IPS-15b (cell line): ENCODE measurements at regions not wholly inside any gene's neighbourhood (a gene's known extent, or its start where the extent isn't known, plus 50 kb on each side); places are given as distances from the start of the nearest gene placed in this dataset.

Source experiments
- H3K27me3 ChIP-seq: one replicate; pipeline ENCODE4 v1.6.1; 2013; ENCODE audit warnings: low read length; ENCODE audit not compliant: control insufficient read depth, insufficient read depth
- H3K36me3 ChIP-seq: one replicate; pipeline ENCODE4 v1.6.1; 2013; ENCODE audit warnings: low read length; ENCODE audit not compliant: control insufficient read depth, insufficient read depth
- H3K4me1 ChIP-seq: one replicate; pipeline ENCODE4 v1.6.1; 2013; ENCODE audit warnings: mild to moderate bottlenecking, low read length; ENCODE audit not compliant: control insufficient read depth, insufficient read depth
- H3K4me3 ChIP-seq: one replicate; pipeline ENCODE4 v1.5.1; 2013; ENCODE audit warnings: low read depth, low read length
- H3K9ac ChIP-seq: one replicate; pipeline ENCODE4 v1.6.1; 2013; ENCODE audit warnings: low read depth, mild to moderate bottlenecking, low read length
- H3K9me3 ChIP-seq: one replicate; pipeline ENCODE4 v1.6.1; 2013; ENCODE audit warnings: mild to moderate bottlenecking, low read length; ENCODE audit not compliant: control insufficient read depth, insufficient read depth

DNA sequence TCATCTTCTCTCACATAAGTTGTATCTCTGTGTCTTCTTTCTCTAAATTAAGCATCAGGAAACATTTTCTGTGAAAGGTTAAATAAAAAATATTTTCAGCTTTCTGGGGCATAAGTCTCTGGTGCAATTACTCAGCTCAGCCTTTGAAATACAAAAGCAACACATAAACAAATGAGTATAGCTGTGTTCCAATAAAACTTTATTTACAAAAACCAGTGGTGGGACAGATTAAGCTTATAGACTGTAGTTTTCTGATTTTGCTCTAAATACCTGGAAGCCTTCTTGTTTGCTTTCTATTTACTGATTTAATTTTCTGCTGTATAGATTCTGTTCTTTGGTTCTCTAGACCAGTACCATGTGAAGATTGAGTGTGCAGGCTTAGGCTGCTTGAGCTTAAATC, 655.1 kb downstream of the VRK1 start:
- Histone ChIP-seq H3K36me3 (no peaks in the 10 kb centered on the region), H3K4me3 (no peak overlapping the region), H3K9me3 (no peaks in the 10 kb centered on the region), H3K9ac (no peak overlapping the region), H3K4me1 (no peaks in the 10 kb centered on the region), H3K27me3 (peaks cover 8% of the 10 kb centered on the region)

DNA sequence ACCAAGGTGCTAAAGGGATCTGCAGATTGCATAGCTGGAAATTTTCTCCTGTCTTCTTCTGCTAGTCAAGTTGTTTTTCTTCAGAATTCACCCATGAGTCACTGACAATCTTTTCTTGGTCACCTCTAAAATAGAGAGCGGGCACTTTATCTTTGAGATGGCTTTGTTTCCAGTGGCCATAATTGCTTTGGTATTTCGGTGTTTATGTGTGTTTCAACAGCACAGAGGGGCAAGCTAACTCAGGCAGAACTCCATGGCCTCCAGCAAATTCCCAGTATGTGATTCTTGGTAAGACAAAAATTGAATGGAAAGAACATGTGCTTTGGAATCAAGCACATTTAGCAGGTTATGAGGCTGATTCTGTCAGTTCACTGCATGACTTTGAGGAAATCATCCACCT, 656.8 kb downstream of the VRK1 start:
- Histone ChIP-seq H3K9ac (no peak overlapping the region), H3K36me3 (no peaks in the 10 kb centered on the region), H3K27me3 (peaks cover 18% of the 10 kb centered on the region), H3K4me1 (no peaks in the 10 kb centered on the region), H3K9me3 (no peaks in the 10 kb centered on the region), H3K4me3 (no peak overlapping the region)

DNA sequence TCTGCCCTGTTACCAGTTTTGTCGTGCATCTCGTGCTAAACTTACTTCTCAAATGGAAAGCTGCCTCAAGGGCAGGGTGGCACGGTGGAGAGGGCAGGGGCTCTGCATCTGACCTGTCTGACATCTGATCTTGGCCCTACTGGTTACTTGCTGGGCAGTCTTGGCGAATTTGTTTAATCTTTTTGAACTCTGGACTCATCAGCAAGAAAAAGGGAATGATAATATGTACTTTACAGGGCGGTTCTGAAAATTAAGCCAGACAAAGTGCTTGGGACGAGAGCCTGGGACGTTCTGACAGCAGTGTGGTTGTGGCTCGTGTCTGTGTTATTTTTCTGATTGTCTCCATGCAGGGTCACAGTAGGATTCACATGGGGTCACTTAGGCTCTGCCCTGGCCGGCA, 659.3 kb downstream of the VRK1 start:
- H3K9ac ChIP-seq, result no peak overlapping the region

DNA sequence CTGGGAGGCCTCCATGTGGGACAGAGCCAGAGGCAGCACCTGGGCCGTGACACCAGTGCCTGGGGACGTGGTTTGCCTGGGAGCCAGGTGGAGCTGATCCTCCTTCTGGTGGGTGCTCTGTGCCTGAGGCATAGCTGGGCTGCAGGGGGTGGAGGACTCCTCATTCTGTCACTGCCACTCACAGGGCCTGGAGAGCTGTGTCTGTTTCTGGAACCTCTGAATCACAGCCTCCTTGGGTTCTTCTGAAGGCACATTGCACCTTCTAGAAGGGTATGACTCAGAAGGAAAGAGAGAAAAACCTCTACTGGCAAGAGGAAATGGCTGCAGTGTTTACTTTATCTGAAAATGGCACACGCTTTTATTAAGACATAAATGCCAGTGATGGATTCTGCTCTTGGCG, 659.8 kb downstream of the VRK1 start:
- Histone ChIP-seq H3K4me3 (no peak overlapping the region), H3K9me3 (no peaks in the 10 kb centered on the region), H3K4me1 (no peaks in the 10 kb centered on the region), H3K36me3 (no peaks in the 10 kb centered on the region), H3K27me3 (peaks cover 21% of the 10 kb centered on the region), H3K9ac (no peak overlapping the region)

More for the DNA sequence above, 659.3 kb downstream of the VRK1 start:
- H3K9me3 ChIP-seq, result no peaks in the 10 kb centered on the region
- H3K36me3 ChIP-seq, result no peaks in the 10 kb centered on the region
- H3K27me3 ChIP-seq, result peaks cover 21% of the 10 kb centered on the region
- H3K4me3 ChIP-seq, result no peak overlapping the region
- no peaks in the 10 kb centered on the region for H3K4me1 ChIP-seq

DNA sequence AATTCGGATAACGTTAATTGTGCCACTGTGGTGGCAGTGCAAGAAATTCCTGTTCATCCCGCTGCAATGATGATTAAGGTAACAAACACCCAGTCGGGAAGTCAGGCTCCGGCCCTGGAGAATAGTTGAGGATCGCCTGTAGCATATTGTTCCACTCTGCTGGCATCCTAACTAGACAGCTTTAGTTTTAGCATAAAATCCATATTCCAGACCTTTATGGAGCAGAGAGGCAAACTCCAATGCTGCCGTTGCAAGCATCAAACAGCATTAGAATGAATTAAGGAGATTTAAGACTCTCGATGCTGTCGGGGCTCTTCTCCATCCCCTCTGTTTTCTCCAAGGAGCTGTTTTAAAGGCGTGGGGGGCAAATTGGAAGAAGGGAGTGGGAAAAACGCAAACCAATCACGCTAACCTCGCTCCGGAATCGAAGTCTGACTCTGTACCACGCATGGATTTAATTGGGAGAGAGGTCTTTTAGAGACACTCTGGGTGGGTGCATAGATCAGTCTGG, 660.4 kb downstream of the VRK1 start:
- Histone ChIP-seq H3K27me3 (peaks cover 21% of the 10 kb centered on the region), H3K4me3 (peak overlapping the region; percentile 30), H3K9ac (no peak overlapping the region), H3K9me3 (no peaks in the 10 kb centered on the region), H3K36me3 (no peaks in the 10 kb centered on the region), H3K4me1 (no peaks in the 10 kb centered on the region)

DNA sequence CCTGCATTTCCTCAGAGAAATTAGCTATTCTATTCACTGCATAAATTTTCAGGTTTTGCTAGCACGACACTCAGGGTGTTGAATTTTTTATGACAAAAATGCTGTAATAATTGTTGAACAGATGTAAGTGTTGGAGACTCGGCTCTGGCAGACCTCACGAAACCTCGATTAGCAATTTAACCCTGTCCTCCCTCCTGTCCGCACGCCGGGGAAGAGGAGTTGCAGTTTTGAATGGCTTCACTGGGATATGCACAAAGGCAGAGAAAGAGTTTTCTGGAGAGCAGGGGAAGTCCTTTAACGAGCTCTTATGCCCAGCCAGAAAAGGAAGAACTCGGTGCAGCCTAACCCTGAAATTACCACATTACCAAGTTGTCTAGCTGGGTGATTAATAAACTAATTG, 661.1 kb downstream of the VRK1 start:
- no peak overlapping the region for H3K9ac ChIP-seq
- no peaks in the 10 kb centered on the region for H3K4me1 ChIP-seq
- peaks cover 21% of the 10 kb centered on the region for H3K27me3 ChIP-seq
- H3K36me3 ChIP-seq, result no peaks in the 10 kb centered on the region
- no peaks in the 10 kb centered on the region for H3K9me3 ChIP-seq
- peak overlapping the region; percentile 30 for H3K4me3 ChIP-seq

DNA sequence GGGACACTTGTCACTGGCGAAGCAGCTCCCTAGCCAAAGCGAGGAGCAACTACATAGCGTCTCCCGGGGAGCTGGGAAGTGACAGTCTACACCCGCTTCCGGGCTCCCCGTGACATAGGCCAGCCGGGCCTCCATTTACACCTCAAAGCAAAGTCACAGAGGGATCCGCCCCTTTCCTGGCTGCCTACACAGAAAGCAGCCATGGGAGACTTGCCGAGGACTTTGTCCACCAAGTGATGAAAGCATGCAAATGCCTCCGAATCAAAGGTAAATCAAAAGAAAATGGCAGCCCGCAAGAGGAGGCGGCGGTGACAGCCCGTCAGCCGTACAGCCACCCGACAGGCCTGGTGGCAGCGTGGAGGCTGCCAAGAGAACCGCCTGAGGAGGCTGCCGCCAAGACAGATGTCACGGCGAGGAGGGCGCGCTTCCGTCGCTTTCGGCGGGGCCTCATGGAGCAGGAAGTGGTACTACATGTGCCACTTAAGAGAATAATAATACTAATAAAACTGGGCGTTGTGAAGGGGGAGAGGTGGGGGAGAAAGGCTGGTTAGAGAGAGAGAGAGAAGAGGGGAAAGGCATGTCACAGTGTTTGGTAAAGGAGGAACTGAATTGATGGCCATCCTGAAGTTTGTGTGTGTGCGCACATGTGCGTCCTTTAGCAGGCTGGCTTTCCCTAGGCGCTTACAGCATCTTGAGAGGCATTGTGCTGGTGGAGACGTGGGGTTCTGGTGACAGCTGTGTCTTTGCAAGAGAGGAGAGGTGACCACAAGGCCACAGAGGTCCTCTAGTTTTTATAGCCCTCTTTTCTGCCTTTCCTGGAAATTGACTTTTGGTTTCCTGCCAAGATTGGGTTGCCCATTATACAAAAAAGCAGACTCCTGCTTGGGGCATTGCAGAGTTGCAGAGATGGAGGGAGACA, 661.7 kb downstream of the VRK1 start:
- H3K9ac ChIP-seq, result no peak overlapping the region
- H3K27me3 ChIP-seq, result peaks cover 21% of the 10 kb centered on the region
- H3K9me3 ChIP-seq, result no peaks in the 10 kb centered on the region
- H3K36me3 ChIP-seq, result no peaks in the 10 kb centered on the region
- H3K4me1 ChIP-seq, result no peaks in the 10 kb centered on the region
- peak overlapping the region; percentile 30 for H3K4me3 ChIP-seq

DNA sequence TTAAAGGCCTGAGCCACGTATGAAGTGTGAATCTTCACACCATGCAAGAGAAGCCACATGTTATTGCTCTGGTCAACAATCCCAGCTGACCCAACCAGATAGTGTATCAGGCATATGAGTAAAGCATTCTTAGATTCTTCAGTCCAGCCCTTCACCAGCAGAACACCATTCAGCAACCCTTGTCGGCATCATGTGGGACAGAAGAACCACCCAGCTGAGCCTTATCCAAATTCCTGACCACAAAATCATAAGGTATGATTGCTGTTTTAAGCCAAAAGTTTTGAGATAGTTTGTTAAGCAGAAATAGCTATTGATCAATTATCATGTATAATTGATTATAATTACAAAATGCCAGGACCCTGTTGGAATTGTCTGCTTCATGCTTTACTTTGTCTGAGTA, 664.9 kb downstream of the VRK1 start:
- Histone ChIP-seq H3K36me3 (no peaks in the 10 kb centered on the region), H3K9me3 (no peaks in the 10 kb centered on the region), H3K27me3 (peaks cover 16% of the 10 kb centered on the region), H3K9ac (no peak overlapping the region), H3K4me3 (no peak overlapping the region), H3K4me1 (no peaks in the 10 kb centered on the region)

DNA sequence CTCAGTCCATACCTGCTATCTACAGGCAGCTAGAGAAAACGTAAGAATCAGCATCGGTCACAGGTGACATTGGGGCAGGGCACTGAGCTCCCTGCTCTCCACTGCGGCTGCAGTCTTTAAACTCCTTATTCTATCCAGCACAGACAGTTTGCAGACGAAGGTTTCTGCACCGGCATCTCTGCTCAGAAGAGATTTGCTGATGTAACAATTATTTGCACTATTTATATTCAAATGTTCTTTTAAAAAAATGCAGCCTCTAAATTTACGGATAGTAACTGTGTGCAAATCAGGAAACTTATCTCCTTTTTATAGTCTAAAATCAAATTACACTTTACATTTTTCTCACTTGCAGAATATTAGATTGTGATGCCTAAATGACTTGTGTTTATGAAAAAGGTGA, 671.0 kb downstream of the VRK1 start:
- Histone ChIP-seq H3K36me3 (no peaks in the 10 kb centered on the region), H3K4me3 (no peak overlapping the region), H3K27me3 (no peaks in the 10 kb centered on the region), H3K4me1 (no peaks in the 10 kb centered on the region), H3K9me3 (no peaks in the 10 kb centered on the region), H3K9ac (no peak overlapping the region)

DNA sequence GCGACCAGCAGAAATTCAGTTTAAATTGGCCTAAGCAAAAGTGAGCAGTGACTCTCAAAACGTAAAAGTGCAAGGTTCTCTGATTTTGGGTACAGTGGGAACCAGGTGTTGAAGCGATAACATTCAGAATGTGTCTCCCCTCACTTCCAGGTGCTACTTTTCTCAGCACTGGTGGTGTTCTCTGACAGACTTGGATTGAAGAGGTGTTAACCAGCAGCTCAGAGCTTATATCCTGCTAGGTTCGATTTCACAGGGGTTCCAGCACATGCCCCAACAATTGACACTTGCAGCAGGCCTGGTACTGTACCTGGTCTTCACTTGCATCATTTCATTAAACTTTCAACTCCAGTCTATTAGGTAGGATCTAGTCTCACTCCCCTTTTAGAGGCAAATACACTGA, 680.2 kb downstream of the VRK1 start:
- no peak overlapping the region for H3K4me3 ChIP-seq
- no peaks in the 10 kb centered on the region for H3K9me3 ChIP-seq
- no peaks in the 10 kb centered on the region for H3K4me1 ChIP-seq
- no peaks in the 10 kb centered on the region for H3K27me3 ChIP-seq
- H3K9ac ChIP-seq, result no peak overlapping the region
- H3K36me3 ChIP-seq, result no peaks in the 10 kb centered on the region

DNA sequence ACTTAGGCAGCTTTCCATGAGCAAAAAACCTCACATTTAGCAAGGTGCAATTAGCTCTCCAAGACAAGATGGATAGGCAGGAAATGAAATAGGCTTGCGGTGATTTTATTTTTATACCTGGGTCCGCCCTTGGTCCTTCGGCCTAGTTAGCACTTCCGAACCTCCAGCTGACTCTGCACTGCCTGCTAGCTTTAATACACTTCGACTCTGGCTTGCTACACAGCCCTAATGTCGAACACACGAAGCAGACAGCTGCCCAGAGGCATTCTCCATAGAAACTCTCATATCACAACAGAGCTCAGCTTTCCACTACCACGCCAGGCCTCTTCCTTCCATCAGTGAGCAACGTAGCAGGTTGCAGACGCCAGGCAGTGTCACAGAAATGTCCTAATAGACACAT, 688.0 kb downstream of the VRK1 start:
- no peak overlapping the region for H3K9ac ChIP-seq
- no peaks in the 10 kb centered on the region for H3K4me1 ChIP-seq
- H3K4me3 ChIP-seq, result no peak overlapping the region
- no peaks in the 10 kb centered on the region for H3K36me3 ChIP-seq
- H3K9me3 ChIP-seq, result no peaks in the 10 kb centered on the region
- no peaks in the 10 kb centered on the region for H3K27me3 ChIP-seq

DNA sequence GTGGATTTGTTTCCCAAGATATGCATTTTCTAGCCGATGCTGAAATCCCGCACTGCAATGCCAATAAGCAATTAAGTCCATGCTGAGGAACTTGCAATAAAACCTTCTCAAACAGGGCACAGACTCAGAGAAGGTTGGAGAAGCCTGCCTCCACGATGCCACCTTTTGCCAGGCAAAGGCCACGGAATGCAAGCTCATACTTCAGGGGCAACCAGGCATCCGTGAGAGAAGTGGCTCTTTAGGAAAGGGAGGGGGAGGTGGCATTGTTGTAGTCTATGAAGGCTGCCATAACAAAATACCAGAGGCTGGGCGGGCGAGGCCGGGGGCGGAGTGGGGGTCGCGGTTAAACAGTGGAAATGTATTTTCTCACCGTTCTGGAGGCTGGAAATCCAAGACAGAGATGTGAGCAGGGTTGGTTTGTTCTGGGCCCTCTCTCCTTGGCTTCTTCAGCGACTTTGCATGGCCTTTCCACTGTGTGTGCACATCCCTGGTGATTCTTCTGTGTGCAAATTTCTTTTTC, 689.5 kb downstream of the VRK1 start:
- Histone ChIP-seq H3K4me3 (no peak overlapping the region), H3K9ac (no peak overlapping the region), H3K36me3 (no peaks in the 10 kb centered on the region), H3K9me3 (no peaks in the 10 kb centered on the region), H3K4me1 (no peaks in the 10 kb centered on the region), H3K27me3 (no peaks in the 10 kb centered on the region)
